ENCODE measurements at regions not wholly inside any gene's neighbourhood (a gene's known extent, or its start where the extent isn't known, plus 50 kb on each side); places are given as distances from the start of the nearest gene placed in this dataset.

DNA sequence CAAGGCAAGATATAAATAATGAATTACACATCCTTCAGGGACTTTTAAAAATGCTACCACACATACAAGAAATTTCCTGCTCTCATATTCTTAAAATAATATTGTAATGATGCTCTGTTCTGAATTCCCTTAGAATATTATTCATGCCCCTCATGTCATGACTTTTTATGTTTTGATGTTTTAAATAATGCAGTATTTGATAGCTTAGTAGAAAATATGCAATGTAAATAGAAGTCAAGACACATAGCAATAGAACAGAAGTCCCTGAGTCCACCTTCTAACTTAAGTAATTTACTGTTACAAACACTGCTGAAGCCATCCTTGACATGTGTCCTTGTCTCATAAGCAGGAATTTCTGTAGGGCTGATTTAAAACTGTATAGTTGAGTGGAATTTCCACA is 1071.2 kb upstream of the LCORL start:
- Histone ChIP-seq H3K27ac (no peak overlapping the region), H3K4me1 (no peaks in the 10 kb centered on the region), H3K36me3 (no peaks in the 10 kb centered on the region), H3K4me3 (no peak overlapping the region), H3K27me3 (ENCODE audit: low read depth) (no peaks in the 10 kb centered on the region), H3K9me3 (no peaks in the 10 kb centered on the region)
- TF ChIP-seq, protein P1, sequence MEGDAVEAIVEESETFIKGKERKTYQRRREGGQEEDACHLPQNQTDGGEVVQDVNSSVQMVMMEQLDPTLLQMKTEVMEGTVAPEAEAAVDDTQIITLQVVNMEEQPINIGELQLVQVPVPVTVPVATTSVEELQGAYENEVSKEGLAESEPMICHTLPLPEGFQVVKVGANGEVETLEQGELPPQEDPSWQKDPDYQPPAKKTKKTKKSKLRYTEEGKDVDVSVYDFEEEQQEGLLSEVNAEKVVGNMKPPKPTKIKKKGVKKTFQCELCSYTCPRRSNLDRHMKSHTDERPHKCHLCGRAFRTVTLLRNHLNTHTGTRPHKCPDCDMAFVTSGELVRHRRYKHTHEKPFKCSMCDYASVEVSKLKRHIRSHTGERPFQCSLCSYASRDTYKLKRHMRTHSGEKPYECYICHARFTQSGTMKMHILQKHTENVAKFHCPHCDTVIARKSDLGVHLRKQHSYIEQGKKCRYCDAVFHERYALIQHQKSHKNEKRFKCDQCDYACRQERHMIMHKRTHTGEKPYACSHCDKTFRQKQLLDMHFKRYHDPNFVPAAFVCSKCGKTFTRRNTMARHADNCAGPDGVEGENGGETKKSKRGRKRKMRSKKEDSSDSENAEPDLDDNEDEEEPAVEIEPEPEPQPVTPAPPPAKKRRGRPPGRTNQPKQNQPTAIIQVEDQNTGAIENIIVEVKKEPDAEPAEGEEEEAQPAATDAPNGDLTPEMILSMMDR (IDR thresholded peaks at IDR 0.05) = no peak
- ATAC-seq (no peak), DNase-seq (no peak)
- intact Hi-C loops (cut with DNase I) = no loop called here

DNA sequence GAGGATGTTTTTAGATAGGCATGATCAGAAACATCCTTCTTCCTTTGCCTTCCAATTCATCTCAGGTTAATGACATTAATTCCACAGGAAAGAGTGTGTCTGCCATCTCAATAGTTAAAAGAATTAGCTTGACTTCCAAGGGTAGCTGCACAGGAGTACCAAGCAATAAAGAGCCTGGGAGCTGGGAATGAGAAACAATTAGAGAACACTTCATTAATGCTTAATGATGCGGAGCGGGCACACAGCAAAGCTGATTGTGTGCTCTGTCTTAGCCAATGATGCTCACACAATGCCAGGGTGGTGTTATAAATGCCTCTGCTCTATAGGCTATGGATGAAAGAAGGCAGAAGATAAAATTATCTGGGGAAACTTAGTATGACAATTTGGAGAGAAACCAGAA is 1052.5 kb upstream of the LCORL start:
- intact Hi-C loops (cut with DNase I) = no loop called here

DNA sequence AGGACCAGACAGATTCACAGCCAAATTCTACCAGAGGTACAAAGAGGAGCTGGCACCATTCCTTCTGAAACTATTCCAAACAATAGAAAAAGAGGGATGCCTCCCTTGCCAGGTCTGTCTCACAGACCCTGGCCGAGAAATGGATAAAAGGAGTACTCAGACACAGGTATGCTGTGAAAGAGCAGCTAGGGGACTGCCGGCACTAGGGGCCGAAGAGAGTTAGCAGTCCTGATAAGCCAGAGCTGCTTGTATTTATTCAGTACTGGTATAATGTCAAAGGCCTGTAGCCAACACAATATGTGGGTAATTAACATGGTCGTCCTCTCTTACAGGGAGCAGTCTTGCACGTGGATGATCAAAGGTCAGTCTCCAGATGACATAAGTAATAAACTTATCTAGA is 1042.1 kb upstream of the LCORL start:
- TF ChIP-seq, protein P1 (IDR thresholded peaks at IDR 0.05) = no peak
- Histone ChIP-seq H3K4me1 (no peaks in the 10 kb centered on the region), H3K27ac (no peak overlapping the region), H3K27me3 (ENCODE audit: low read depth) (no peaks in the 10 kb centered on the region), H3K4me3 (no peak overlapping the region), H3K9me3 (peaks cover 8% of the 10 kb centered on the region), H3K36me3 (no peaks in the 10 kb centered on the region)
- ATAC-seq (no peak), DNase-seq (no peak)
- intact Hi-C loops (cut with DNase I) = no loop called here

More for the DNA sequence above, 1052.5 kb upstream of the LCORL start:
- Histone ChIP-seq H3K4me1 (no peaks in the 10 kb centered on the region), H3K27me3 (ENCODE audit: low read depth) (no peaks in the 10 kb centered on the region), H3K36me3 (no peaks in the 10 kb centered on the region), H3K4me3 (no peak overlapping the region), H3K27ac (no peak overlapping the region), H3K9me3 (no peaks in the 10 kb centered on the region)
- ATAC-seq = no peak
- TF ChIP-seq, protein P1 (IDR thresholded peaks at IDR 0.05) = no peak
- no peak for DNase-seq

DNA sequence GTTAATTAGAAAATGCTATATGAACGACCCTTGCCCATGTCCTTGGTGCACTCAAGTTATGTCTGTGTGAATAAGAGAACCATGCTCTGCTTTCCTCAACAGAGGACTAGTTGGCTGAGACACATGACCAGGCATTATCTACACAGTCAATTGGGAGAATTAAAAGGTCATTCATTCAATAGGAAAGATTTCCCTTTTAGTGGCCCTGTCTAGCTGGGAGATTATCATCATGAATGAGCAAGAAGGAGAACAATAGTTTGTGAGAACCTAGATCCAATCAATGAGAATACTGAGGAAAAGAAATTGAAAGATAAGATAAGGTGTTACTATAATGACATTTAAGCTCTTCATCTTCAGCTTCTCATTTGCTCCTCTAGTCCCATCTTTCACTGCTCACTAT is 1033.4 kb upstream of the LCORL start:
- Histone ChIP-seq H3K4me3 (no peak overlapping the region), H3K9me3 (no peaks in the 10 kb centered on the region), H3K27me3 (ENCODE audit: low read depth) (no peaks in the 10 kb centered on the region), H3K4me1 (no peaks in the 10 kb centered on the region), H3K36me3 (no peaks in the 10 kb centered on the region), H3K27ac (no peak overlapping the region)
- ATAC-seq (no peak), DNase-seq (no peak)
- TF ChIP-seq, protein P1 (IDR thresholded peaks at IDR 0.05) = no peak
- intact Hi-C loops (cut with DNase I) = no loop called here

DNA sequence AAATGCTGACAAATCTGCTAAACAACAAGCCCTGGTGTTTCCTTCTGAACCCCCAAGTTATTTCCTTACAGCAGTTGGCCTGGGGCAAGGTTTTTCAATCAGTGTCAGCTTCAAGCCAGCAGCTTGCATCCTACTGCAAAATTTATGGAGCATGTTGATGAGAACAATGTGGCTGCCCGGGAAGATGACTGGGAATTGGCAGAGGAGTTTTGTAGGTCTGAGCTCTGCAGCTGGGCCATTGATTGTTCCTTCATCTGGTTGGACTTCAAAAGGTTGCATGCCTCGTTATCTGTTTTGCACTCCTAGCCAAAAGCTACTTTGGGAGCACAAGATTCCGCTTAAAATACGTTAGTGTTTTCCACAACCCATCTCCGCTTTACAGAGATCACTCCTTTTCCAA is 1030.3 kb upstream of the LCORL start:
- intact Hi-C loops (cut with DNase I) = no loop called here
- ATAC-seq = no peak
- no peak overlapping the region for H3K27ac ChIP-seq
- H3K36me3 ChIP-seq = no peaks in the 10 kb centered on the region
- no peaks in the 10 kb centered on the region for H3K9me3 ChIP-seq
- TF ChIP-seq, protein P1 (IDR thresholded peaks at IDR 0.05) = no peak
- H3K27me3 ChIP-seq (ENCODE audit: low read depth) = no peaks in the 10 kb centered on the region
- H3K4me1 ChIP-seq = no peaks in the 10 kb centered on the region
- H3K4me3 ChIP-seq = no peak overlapping the region
- no peak for DNase-seq

Measured in lower lobe of right lung (tissue), 2 donors.